ENCODE measurements at regions not wholly inside any gene's neighbourhood (a gene's known extent, or its start where the extent isn't known, plus 50 kb on each side); places are given as distances from the start of the nearest gene placed in this dataset.

GRCh38 chr20:54929191-54929590 lies 453.8 kb downstream of the DOK5 start:
- Histone ChIP-seq H2AFZ (ENCODE audit: control insufficient read depth, low read depth, low read length) (no peak overlapping the region), H3K79me2 (ENCODE audit: control insufficient read depth, insufficient read depth, low read length) (no peaks in the 10 kb centered on the region), H3K4me3 (no peak overlapping the region), H3K4me2 (ENCODE audit: control insufficient read depth, insufficient read depth) (no peak overlapping the region), H3K4me1 (ENCODE audit: control insufficient read depth, insufficient read depth, low read length) (no peaks in the 10 kb centered on the region), H3K9ac (ENCODE audit: control insufficient read depth, insufficient read depth, low read length) (no peak overlapping the region), H3K9me3 (replicated peaks; ENCODE audit: control insufficient read depth, insufficient read depth, low read length) (no peaks in the 10 kb centered on the region), H3K36me3 (ENCODE audit: control insufficient read depth in 2 of 2, insufficient read depth in 2 of 2, low read length in 1 of 2) (no peaks in the 10 kb centered on the region), H3K27ac (ENCODE audit: control insufficient read depth, insufficient read depth) (no peak overlapping the region), H3K27me3 (replicated peaks in 1 of 2; ENCODE audit: control insufficient read depth in 2 of 2, insufficient read depth in 2 of 2, low read length in 1 of 2) (no peaks in the 10 kb centered on the region), H4K20me1 (ENCODE audit: control insufficient read depth, insufficient read depth) (no peaks in the 10 kb centered on the region)
- no TSS peak for BruUV-seq (replicated peaks)
- intact Hi-C loops (cut with micrococcal nuclease; ENCODE audit: unreplicated experiment) = no loop called here
- no peak for ATAC-seq
- DNase-seq (ENCODE audit: low read depth, low spot score) = no peak
- POLR2A ChIA-PET = no interaction called here
- WGBS (ENCODE audit: insufficient coverage, insufficient replicate concordance, low lambda C conversion rate, missing lambda C conversion rate) = 24% methylated on average over 4 of the region's 4 CpGs
- in situ Hi-C loops (cut with MboI) = no loop called here
- CTCF ChIA-PET = no interaction called here
- FAIRE-seq = no peak
- SMC1A ChIA-PET (ENCODE audit: uncharacterized antibody, unreplicated experiment) = interaction anchor here (1.5 kb wide), 1 partner anchor 22 kb away, joined by 4 read pairs; no protein-coding TSS in a partner anchor
- TF ChIP-seq POLR2AphosphoS2 (IDR thresholded peaks at IDR 0.05; ENCODE audit: low read depth, low read length) = no peak
- no peak for TF ChIP-seq E4F1 (IDR thresholded peaks at IDR 0.05; ENCODE audit: borderline replicate concordance, partially characterized antibody)
- TF ChIP-seq RCOR1 (conservative IDR thresholded peaks at IDR 0.05; ENCODE audit: low read depth, low read length) = no peak
- TF ChIP-seq ELK1 (IDR thresholded peaks at IDR 0.05; ENCODE audit: low read depth, low read length) = no peak
- TF ChIP-seq USF1 (IDR thresholded peaks at IDR 0.05; ENCODE audit: borderline replicate concordance, extremely low read length, insufficient read depth, low read depth, low read length) = no peak
- 0 out of 4 replicates have a peak, but pooled peaks of 1 of the 2 experiments have one; percentile 84 for TF ChIP-seq ETV6 (conservative IDR thresholded peaks at IDR 0.05 in 1 of 2, IDR thresholded peaks at IDR 0.05 in 1 of 2; ENCODE audit: borderline replicate concordance in 1 of 2, low read depth in 1 of 2)
- no peak for TF ChIP-seq PRDM15 (CRISPR knock-in tag; IDR thresholded peaks at IDR 0.05)
- TF ChIP-seq ZBTB40 (IDR thresholded peaks at IDR 0.05; ENCODE audit: borderline replicate concordance) = no peak
- RAD21 ChIA-PET (ENCODE audit: unreplicated experiment) = no interaction called here

Measured in GM12878 (cell line).